DMS53 (cell line): ENCODE measurements at regions not wholly inside any gene's neighbourhood (a gene's known extent, or its start where the extent isn't known, plus 50 kb on each side); places are given as distances from the start of the nearest gene placed in this dataset.
"Not testable (repeated sequence)": the region's sequence is repeated elsewhere in the genome, so short reads cannot be mapped to it uniquely, and the experiment has no call there.

ENCODE experiments used
- DNase-seq: peaks from one replicate; lab custom pipeline; 2025; lab: John Stamatoyannopoulos, UW

DNA sequence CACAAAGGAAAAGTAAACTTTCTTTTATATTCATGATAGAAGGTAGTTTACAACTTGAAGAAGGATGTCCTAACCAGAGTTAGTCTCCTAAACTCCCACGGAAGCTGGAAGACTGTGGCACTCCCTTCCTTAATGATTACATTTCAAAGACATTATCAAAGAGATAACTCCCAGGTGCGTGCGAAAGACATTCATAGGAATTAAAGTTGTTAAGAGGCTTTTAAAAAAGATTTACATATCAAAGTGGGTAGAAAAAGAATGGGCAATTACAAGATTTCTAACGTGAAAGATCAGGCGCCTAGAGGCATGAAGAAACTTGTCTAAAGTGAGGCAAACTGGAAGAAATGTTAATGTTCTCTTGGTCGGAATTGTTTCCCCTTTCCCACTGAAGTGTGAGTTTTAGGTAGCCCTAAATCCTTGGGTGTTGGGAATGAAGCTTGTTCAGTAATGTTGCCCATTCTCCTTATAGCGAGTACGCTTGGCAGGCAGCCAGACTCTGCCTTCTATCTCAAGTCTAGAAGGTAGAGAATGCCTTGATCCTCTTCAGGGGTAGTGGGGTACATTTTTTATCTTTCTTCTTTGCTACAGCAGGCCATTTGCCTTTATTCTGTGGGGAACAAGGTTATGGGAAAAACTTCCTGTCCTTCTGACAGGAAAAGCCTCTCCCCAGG lies 642.0 kb downstream of the SLC6A15 start:
- DNase-seq, result peak; percentile 15

- DNase-seq, result no peak
Observed at GRCh38 chr12:84247931-84248330, 664.7 kb downstream of the SLC6A15 start.

- no peak for DNase-seq
Observed at GRCh38 chr12:84243686-84244085, 668.9 kb downstream of the SLC6A15 start.

GRCh38 chr12:84222841-84223240 lies 689.8 kb downstream of the SLC6A15 start:
- DNase-seq, result no peak

DNA sequence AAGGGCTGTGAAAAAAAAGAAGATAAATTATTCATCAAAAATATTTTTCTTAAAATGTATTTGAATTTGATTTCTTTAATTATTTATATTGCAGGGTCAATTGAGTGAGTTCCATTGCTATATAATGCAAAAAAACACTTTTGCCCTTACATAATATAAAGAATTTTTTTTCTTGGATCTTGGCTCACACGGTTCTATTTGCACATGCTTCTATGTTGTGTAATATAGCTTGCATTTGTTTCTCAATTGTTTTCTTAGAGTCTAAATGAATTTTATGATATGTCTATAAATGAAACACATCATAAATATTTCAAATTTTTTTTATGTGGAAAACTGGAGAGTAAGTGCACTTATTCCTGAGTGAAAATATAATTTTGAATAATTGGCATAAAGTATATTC lies 694.2 kb downstream of the SLC6A15 start:
- no peak for DNase-seq

DNA sequence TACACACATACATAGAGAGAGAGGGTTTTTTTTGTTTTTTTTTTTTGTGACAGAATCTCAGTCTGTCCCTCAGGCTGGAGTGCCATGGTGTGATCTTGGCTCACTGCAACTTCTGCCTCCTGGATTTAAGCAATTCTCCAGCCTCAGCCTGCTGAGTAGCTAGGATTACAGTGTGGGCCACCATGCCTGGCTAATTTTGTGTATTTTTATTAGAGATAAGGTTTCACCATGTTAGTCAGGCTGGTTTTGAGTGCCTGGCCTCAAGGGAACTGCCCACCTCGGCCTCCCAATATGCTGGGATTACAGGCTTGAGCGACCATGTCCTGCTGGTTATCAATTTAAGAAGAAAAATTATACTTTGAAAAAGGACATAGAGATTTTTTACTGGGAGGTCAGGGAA lies 710.6 kb downstream of the SLC6A15 start:
- no peak for DNase-seq

- DNase-seq, result no peak
Observed at GRCh38 chr12:84198294-84198946, 714.2 kb downstream of the SLC6A15 start.

DNA sequence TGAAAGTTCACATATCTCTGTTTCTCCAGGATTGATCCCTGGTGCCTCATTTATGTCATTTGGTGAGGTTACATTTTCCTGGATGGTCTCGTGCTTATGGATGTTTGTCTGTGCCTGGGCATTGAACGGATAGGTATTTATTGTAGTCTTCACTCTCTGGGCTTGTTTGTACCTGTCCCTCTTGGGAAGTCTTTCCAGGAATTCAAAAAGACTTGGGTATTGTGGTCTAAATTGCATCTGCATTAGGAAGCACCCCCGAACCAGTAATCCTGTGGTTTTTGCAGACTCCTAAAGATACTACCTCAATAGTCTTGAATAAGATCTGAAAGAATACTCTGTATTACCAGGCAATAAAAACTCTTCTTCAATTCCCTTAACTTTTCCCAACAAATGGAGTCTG lies 720.8 kb downstream of the SLC6A15 start:
- no peak for DNase-seq

- no peak for DNase-seq
Observed at GRCh38 chr12:84186433-84186832, 726.2 kb downstream of the SLC6A15 start.

GRCh38 chr12:84183576-84183975 lies 729.0 kb downstream of the SLC6A15 start:
- no peak for DNase-seq

- DNase-seq, result no peak
Observed at GRCh38 chr12:84174115-84174514, 738.5 kb downstream of the SLC6A15 start.

DNA sequence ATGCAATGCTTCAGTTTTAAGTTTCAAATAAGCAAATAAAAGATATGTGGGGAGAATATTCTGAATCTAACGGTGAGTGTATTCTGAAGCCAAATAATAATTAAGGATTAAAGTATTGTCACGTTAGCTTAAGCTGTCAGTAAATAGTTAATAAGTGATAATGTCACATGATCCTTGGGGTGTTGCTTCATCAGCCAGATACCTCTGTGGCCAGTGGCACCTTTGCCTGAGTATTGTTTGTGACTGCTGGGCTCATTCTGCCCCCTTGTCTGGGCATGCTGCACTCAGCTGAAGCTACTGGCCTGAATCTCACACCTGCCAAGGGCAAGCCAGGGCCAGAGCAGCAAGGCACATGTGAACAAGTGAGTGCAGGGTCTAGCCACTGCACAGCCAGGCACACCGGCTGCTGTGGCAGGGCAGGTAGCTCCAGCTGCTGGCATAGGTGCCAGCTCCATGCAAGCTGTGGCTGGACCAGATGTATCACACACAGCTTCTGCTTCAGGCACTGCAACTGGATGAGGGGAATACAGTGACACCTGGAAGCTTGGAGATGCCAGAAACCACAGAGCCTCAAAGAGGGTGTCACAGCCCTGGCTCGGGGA lies 739.7 kb downstream of the SLC6A15 start:
- no peak for DNase-seq

DNA sequence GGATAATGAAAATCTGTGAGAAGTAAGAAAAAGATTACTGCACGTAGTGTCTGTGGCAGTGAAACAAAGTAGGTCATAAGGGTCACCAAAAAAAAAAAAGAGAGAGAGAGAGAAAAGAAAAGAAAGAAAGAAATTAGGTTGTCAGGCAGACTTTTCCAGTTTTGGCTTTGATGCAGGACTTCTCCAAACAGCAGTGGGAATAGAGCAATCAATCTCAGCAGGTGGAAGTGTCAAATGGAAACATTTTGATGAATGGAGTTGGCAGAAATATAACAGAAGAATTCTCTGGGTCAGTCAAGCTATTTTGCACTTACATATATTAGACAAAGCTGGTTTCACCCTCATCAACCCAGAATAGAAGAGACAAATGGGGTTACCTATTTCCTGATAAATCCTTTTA lies 745.8 kb downstream of the SLC6A15 start:
- DNase-seq, result peak; percentile 18

DNA sequence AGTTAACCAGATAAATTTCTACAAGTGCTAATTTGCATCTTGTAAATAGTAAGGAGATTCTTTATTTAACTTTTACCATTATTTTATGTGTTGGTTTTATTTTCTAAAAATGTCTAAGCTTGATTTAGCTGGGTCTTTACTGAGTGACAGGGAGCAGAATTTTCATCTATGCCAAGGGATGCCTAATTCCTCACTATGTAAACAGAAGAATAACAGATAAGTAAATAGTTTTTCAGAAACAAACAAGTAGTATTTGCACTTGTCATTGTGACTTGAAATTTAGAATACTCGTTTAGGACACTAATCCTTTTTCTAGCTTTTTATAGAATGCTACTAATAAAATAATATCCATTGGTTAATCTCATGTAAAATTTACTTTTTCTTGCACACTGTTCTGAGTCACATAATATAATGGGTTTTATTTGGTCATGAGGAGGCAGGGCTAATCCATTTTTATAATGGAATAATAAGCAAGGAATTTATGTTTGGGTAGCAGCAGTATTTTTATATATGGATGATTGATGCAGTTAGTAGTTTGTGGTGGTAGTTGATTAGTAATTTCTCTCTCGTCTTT lies 746.5 kb downstream of the SLC6A15 start:
- peak; percentile 50 for DNase-seq

GRCh38 chr12:84161296-84161695 lies 751.3 kb downstream of the SLC6A15 start:
- DNase-seq, result no peak

DNA sequence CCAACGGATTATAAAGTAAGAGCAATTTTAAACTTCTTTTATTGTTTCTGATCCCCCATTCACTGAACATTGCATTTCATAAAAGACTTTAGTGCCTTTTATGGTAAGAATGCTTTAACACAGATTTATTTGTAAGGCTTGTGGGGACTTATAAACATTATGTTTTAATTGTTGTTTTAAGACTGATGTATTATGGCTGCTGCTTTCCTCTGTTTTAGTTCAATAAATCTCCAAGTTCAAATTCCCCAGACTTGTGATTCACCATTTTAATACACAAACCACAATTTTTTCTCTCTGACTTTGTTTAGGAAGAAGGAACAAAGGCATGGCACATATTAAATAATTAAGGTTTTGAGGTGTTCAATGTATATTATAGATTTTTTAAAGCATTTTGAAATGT lies 753.3 kb downstream of the SLC6A15 start:
- DNase-seq, result no peak

- DNase-seq, result no peak
Observed at GRCh38 chr12:84157170-84157569, 755.4 kb downstream of the SLC6A15 start.

DNA sequence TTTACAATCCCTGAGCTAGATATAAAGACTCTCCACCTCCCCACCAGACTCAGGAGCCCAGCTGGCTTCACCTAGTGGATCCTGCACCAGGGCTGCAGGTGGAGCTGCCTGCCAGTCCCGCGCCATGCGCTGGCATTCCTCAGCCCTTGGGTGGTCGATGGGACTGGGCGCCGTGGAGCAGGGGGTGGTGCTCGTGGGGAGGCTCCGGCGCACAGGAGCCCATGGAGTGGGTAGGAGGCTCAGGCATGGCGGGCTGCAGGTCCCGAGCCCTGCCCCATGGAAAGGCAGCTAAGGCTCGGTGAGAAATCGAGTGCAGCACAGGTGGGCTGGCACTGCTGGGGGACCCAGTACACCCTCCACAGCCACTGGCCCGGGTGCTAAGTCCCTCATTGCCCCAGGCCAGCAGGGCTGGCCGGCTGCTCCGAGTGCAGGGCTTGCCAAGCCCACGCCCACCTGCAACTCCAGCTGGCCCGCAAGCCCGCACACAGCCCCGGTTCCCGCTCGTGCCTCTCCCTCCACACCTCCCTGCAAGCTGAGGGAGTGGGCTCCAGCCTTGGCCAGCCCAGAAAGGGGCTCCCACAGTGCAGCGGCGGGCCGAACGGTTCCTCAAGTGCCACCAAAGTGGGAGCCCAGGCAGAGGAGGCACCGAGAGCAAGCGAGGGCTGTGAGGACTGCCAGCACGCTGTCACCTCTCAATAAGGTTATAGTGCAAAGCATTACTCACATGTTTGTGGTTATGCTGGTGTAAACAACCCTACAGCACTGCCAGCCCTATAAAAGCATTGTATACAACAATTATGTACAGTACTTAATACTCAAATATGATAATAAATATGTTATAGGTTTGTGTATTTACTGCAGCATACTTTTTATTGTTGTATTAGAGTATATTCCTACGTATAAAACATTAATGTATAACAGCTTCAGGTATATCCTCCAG lies 757.3 kb downstream of the SLC6A15 start:
- DNase-seq, result not testable (repeated sequence)

GRCh38 chr12:84154439-84154990 lies 758.1 kb downstream of the SLC6A15 start:
- DNase-seq, result not testable (repeated sequence)

GRCh38 chr12:84150201-84150600 lies 762.4 kb downstream of the SLC6A15 start:
- no peak for DNase-seq

DNA sequence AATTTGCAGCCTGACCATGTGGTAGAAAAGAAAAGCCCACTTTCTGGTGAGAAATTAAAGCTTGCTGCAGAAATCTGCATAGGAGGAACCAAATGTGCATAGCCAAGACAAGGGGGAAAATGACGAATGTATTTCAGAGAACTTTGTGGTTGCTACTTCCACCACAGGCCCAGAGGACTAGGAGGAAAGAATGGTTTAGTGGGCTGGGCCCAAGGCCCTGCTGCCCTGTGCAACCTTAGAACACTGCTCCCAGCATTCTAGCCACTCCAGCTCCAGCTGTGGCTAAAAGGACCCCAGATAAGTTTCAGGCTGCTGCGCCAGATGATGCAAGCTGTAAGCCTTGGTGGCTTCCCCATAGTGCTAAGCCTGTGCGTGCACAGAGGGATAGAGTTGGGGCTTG lies 764.3 kb downstream of the SLC6A15 start:
- no peak for DNase-seq
